ENCODE measurements at regions not wholly inside any gene's neighbourhood (a gene's known extent, or its start where the extent isn't known, plus 50 kb on each side); places are given as distances from the start of the nearest gene placed in this dataset.

- TF ChIP-seq CHD7 (IDR thresholded peaks at IDR 0.05; ENCODE audit: insufficient replicate concordance, low read length), result no peak
Measured at GRCh38 chr9:99622679-99623078, 199.0 kb upstream of the NR4A3 start (continued).
